ENCODE measurements at regions not wholly inside any gene's neighbourhood (a gene's known extent, or its start where the extent isn't known, plus 50 kb on each side); places are given as distances from the start of the nearest gene placed in this dataset.

- Histone ChIP-seq H3K4me3 (ENCODE audit: low read length) (no peak overlapping the region), H3K27ac (ENCODE audit: low read length) (no peak overlapping the region), H4K20me1 (ENCODE audit: insufficient read depth) (no peaks in the 10 kb centered on the region), H3K36me3 (ENCODE audit: insufficient read depth, low read length) (no peaks in the 10 kb centered on the region), H3K4me2 (ENCODE audit: low read length) (no peak overlapping the region), H3K79me2 (replicated peaks; ENCODE audit: insufficient read depth, low read length) (no peaks in the 10 kb centered on the region), H3K9me2 (ENCODE audit: insufficient read depth, low read length) (no peaks in the 10 kb centered on the region), H2AFZ (ENCODE audit: low read depth, low read length) (no peak overlapping the region), H3K9me3 (ENCODE audit: low read length) (no peaks in the 10 kb centered on the region), H3K27me3 (ENCODE audit: insufficient read depth, low read depth, low read length) (no peaks in the 10 kb centered on the region), H3F3A (ENCODE audit: insufficient read depth, low read length, poor library complexity, severe bottlenecking) (no peaks in the 10 kb centered on the region), H3K9ac (ENCODE audit: low read length) (no peak overlapping the region)
- TF ChIP-seq REST (IDR thresholded peaks at IDR 0.05; ENCODE audit: borderline replicate concordance) (no peak), SMC3 (conservative IDR thresholded peaks at IDR 0.05; ENCODE audit: poor library complexity) (no peak), RAD21 (conservative IDR thresholded peaks at IDR 0.05) (no peak), EP300 (conservative IDR thresholded peaks at IDR 0.05; ENCODE audit: poor library complexity, severe bottlenecking) (no peak)
Observed at GRCh38 chr3:24688446-24689148, 193.9 kb upstream of the THRB start.

GRCh38 chr3:24689353-24689752, 194.7 kb upstream of the THRB start:
- Histone ChIP-seq H3F3A (ENCODE audit: insufficient read depth, low read length, poor library complexity, severe bottlenecking) (no peaks in the 10 kb centered on the region), H3K9me2 (ENCODE audit: insufficient read depth, low read length) (no peaks in the 10 kb centered on the region), H3K4me2 (ENCODE audit: low read length) (no peak overlapping the region), H3K79me2 (replicated peaks; ENCODE audit: insufficient read depth, low read length) (no peaks in the 10 kb centered on the region), H3K9me3 (ENCODE audit: low read length) (no peaks in the 10 kb centered on the region), H3K4me3 (ENCODE audit: low read length) (no peak overlapping the region), H3K9ac (ENCODE audit: low read length) (no peak overlapping the region), H3K27ac (ENCODE audit: low read length) (no peak overlapping the region), H3K36me3 (ENCODE audit: insufficient read depth, low read length) (no peaks in the 10 kb centered on the region), H3K27me3 (ENCODE audit: insufficient read depth, low read depth, low read length) (no peaks in the 10 kb centered on the region), H4K20me1 (ENCODE audit: insufficient read depth) (no peaks in the 10 kb centered on the region), H2AFZ (ENCODE audit: low read depth, low read length) (no peak overlapping the region)
- TF ChIP-seq EZH2 (IDR thresholded peaks at IDR 0.05; ENCODE audit: borderline replicate concordance, insufficient read depth, low read length, poor library complexity, severe bottlenecking) (no peak), TAF1 (IDR thresholded peaks at IDR 0.05; ENCODE audit: low read depth) (no peak), POLR2AphosphoS5 (IDR thresholded peaks at IDR 0.05) (no peak), SMC3 (conservative IDR thresholded peaks at IDR 0.05; ENCODE audit: poor library complexity) (no peak), RAD21 (conservative IDR thresholded peaks at IDR 0.05) (no peak), REST (IDR thresholded peaks at IDR 0.05; ENCODE audit: borderline replicate concordance) (no peak), EP300 (conservative IDR thresholded peaks at IDR 0.05; ENCODE audit: poor library complexity, severe bottlenecking) (no peak), MXI1 (conservative IDR thresholded peaks at IDR 0.05; ENCODE audit: poor library complexity, severe bottlenecking) (no peak), CTCF (IDR thresholded peaks at IDR 0.05; ENCODE audit: poor library complexity, severe bottlenecking) (no peak)
